GM19035 (cell line): ENCODE measurements at regions not wholly inside any gene's neighbourhood (a gene's known extent, or its start where the extent isn't known, plus 50 kb on each side); places are given as distances from the start of the nearest gene placed in this dataset.
A peak's percentile ranks its signal among the peaks of the same experiment; 100 is the strongest.

Experiments used
- ATAC-seq: cut with Tn5 transposase; IDR thresholded peaks from one replicate; pipeline ENCODE4 v1.9.1; 2021; ENCODE audit not compliant: unreplicated experiment

DNA sequence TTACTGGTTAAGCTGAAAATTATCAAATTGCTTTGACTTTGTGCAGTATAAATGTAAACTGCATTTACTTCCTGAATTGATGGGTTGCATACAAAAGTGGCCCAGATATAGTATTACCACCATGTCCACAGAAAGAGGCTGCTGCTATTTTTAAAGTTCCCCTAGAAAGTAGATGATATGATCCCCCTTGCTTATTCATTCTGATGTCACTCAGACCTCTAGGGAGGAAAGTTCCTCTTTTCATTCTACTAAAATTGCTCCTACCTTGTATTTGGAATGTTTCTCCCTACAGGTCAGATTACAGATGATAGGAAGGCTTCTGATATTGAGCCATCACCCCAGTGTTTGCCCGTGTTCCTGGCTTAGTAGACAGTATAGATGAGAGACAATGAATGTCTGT lies 247.6 kb upstream of the TNP1 start:
- no peak for ATAC-seq

DNA sequence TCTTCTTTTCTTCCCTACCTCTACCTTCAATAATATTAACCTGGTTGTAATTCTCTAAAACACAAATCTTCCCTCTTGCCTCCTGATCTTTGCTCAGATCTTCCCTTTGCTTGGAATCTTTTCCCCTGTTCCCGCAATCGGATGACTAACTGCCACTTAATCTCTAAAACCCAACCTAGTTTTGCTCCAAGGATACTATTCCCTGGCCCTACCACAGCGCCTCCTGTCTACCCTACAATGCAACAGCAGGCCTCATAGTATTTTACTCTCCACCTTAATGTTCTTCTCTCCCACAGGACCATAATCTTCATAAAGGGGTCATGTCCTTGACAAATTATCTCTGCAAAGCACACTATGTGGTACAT lies 246.8 kb upstream of the TNP1 start:
- no peak for ATAC-seq

DNA sequence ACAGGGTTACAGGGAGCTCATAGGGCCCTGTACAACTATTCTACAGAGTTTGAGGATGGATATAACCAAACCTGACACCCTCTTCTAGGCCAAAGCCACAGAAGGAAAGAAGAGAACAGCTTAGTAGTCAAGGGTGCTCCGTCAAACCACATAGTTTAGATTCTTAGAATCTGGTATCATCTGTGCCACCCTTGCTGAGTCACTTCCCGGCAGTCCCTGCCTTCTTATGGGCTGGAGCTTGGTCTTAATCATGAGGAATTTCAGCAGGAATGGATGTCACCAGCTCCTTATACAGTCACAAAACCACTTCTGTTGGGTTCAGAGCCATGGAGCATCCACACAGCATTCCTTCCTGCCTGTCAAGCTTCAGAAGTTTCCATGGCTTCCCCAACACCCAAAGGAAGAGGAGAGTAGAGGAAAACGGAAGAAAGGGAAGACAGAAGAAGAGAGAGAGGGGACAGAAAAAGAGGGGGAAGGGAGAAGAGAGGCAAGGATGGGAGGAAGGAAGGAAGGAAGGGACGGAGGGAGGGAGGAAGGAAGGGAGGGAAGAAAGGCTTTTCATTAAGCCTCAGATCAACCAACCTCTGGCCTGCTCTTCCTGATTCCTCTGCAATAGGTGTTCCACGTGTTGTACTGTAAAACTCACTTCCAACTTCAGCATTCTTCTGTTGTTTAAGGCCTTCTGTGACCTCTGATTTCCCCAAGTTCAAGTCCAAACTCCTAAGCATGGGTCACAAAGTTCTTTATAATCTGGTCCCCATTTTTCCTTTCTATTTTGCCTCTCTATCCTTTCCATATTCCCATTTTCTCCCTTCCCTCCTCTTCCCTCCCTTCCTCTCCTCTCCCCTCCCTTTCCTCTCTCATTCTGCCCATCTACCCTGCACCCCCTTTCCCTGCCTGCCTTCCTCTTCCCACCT lies 246.1 kb upstream of the TNP1 start:
- no peak for ATAC-seq

DNA sequence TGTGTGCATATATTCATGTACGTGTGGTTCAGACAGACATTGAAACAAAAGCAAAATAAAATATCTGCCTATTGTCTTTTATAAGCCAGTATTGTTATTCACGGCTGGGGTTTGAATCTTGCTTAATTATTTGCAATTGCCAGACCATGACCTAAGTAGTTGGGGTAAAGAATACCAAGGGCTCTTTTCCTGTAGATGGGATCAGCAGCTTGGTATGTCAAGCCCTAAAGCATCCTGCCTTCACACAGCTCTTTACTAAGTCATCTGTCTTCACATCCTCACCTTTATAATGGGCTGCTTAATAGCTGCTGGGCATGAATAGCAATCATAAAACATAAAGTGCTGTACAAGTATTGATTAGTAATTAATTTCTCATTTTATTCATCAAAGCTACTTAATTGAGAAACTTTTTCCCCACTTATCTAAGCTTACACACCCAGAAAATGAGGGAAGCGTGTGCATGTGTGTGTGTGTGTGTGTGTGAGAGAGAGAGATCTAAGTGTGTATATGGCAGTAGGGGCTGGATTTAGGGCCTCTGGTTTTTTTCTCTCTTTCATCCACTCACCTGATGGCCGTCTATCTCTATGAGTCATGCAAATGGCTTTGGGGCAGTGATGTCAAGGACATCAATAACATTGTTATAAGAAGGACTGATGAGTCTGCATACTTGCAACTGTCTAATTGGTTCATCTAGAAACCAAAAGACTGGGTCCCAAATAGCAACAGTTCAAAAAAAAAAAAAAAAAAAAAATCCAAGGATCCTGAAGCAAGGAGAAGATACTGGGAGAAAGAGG lies 244.1 kb upstream of the TNP1 start:
- no peak for ATAC-seq

DNA sequence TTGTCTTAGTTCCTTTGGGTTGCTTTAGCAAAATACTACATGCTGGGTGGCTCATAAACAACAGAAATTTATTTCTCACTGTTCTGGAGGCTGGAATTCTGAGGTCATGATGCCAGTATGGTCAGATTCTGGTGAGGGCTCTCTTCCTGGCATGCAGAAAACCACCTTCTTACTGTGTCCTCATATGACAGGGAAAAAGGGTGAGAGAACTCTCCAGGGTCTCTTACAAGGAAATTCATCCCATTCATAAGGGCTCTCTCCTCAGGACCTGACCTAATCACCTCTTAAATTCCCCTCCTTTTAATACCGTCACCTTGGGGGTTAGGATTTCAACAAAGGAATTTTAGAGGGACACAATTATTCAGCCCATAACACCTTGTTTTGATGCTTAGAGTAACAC lies 243.1 kb upstream of the TNP1 start:
- ATAC-seq, result no peak

DNA sequence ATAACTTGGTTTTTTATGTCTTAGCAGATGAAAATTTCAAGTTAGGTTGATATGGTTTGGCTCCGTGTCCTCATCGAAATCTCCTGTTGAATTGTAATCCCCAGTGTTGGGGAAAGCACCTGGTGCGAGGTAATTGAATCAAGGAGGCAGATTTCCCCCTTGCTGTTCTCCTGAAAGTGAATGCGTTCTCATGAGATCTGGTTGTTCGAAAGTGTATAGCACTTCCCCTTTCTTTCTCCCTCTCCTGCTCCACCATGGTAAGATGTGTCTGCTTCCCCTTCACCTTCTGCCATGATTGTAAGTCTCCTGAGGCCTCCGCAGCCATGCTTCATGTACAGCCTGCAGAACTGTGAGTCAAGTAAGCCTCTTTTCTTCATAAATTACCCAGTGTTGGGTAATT lies 242.1 kb upstream of the TNP1 start:
- no peak for ATAC-seq

DNA sequence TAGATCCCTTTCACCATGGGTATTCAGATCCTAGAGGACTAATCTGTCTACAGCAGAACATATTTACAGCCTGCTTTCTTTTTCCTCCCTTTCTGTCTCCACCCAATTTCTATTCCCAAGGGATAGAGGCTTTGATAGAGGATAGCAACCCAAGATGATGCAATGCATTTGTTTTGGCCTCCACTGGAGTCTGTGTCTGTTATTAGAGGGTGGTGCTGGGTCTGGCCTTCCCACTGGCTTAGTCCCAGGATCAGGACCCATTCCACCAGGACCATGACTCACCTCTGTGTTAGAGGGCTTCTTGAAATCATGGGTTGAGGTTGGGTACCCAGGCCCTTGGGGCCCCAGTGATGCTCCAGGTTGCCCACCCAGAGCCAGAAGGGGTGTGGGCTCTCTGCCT lies 239.7 kb upstream of the TNP1 start:
- ATAC-seq, result no peak

DNA sequence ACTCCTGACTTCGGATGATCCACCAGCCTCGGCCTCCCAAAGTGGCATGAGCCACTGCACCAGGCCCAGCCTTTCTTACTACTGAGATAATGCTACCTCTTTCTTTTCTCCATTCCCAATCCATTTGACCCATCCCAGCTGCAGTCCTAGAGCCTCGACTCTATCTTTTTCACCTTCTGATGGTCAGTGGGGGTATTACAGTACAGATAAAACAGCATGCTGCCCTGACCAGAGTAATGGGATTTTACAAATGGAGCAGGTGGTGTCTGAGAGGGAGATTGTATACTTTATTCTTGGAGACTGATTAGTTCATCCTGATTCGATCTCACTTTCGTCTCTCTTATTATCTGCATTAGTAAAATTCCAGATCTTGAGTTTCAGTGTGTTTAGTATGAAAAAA lies 238.6 kb upstream of the TNP1 start:
- no peak for ATAC-seq

DNA sequence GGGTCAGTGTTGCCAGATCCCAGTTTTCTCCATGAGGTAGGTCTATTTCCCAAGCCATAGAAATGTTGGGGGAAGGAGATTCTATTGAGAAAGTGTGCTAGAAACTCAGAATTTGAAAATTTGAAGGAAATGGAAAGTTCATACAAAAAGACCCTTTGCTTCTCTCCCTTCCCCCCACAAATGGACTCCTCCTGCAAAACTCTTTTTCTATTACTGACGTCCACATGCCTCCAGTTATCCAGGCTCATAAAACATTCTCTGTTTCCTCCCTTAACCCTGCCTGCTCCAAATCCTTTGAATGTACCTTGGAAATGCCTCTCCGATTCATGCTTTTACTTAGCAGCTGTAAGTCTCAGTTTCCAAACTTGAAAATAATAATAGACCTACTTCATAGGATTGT lies 237.5 kb upstream of the TNP1 start:
- no peak for ATAC-seq

DNA sequence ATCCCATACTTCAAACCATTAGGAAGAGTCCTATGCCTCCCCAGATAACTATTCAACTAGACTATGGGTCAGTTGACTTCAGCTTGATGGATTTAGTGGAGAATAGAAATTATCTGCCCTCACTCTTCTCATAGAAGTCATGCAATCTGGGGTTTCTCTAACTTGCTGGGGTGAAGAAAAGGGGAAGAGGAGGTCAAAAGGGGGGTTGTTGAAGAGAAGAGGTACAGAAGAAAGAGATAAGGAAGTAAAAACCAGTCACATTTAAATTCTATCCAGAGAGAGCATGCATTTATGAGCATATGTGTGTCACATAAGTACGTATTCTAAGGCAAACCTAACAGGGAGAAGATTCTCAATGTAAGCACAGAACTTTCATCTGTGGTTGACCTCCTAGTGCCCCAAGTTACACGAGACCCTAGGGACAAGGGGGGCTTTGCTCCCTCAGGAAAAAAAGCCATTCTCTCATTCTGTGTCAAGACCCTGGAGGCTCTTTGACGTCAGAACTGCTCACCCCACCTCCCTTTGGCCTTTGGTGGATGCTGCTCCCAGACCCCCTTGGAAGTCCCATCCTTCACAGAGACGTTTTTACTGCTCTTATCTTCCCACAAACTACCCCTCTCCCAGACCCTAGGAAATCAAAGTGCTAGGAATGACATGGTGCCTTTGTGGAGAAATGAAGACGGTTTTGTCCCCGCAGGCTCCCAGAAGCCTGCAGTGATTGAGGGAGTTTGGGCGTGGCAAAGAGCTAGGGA lies 236.8 kb upstream of the TNP1 start:
- ATAC-seq, result no peak

DNA sequence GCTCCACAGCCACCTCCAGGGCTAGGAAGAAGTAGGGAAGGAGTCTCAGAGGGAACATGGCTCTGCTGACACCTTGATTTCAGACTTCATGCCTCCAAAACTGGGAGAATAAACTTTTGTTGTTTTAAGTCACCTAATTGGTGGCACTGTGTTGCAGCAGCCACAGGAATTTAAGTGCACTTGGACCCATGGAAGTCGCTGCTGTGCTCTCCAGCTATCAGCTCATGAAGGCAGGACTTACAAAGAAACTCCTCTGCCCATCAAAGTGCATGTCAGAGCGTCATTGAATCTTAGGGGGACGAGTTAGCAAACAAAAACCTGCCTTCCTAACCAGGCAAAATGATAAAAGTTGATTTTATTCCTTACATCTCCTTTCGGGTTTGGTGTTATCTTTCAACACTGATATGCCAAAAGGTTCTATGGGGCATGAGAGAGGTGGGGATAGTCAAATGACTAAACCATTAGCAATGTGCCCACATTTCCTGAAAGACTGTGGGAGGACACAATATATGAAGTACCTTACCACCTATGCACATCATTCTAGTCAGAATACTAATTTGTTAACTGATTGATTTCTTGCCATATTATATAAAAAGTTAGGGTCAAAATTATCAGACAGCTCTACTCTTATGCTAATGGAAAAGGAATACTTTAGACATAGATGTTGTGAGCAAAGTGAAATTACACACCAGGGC lies 235.8 kb upstream of the TNP1 start:
- no peak for ATAC-seq

DNA sequence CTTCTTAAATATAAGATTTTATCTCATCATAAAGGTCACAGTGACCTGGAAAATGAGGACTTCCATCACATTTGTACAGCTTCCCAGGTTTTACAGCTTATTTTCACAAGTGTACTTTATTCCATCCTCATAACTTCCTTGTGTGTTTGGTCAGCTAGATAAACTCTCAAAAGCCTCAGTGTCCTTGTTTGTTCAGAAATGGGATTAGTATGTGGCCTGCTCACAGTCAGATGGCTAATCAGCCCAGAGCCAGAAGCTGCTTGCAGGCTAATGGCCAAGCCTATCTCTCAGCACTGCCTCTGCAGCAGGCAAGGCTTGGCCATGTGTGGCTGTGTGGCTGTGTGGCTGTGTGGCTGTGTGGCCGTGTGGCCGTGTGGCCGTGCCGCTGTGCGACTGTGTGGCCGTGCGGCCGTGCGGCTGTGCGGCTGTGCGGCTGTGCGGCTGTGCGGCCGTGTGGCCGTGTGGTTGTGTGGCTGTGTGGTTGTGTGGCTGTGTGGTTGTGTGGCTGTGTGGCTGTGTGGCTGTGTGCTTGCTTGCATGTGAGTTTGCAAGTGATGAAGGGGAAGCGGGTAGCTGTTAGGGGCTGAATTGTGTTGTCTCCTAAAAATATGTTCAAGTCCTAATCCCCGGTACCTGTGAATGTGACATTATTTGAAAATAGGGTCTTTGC lies 233.0 kb upstream of the TNP1 start:
- no peak for ATAC-seq

DNA sequence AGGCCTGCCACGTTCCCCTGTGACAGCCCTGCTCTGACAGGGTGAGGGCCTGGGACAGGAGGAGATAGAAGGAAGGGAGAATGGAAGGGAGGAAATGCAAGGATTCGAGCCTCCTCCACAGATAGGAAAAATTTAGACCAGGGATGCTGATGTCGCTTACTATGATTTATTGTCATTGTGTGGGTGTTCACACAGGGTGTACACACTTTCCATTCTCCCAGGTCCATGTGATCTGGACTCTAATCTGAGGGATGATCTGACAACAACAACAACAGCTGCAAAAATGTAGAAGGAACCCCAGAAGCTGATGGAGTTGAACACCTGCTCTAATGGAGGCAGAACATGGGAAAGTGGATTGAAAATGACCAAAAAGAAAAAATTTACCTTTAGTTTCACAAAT lies 231.7 kb upstream of the TNP1 start:
- no peak for ATAC-seq

DNA sequence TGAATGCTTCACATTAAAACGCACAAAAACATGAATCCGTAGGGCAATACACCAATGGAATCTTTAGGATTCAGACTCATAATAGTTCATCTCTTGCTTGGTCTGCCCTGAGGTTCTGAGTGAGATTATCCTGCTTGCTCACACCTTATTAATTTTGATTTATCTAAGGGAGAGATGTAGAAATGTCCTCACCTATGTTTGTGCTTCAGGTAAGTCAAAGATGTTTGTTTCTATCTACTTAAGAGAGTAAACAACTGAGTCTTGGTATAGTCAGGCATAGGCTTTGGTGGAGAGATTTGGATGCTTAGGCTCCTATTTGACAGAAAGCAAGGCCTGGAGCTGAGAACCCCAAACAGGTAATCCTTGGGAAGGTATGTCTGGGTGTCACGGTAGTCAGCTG lies 231.0 kb upstream of the TNP1 start:
- ATAC-seq, result no peak

DNA sequence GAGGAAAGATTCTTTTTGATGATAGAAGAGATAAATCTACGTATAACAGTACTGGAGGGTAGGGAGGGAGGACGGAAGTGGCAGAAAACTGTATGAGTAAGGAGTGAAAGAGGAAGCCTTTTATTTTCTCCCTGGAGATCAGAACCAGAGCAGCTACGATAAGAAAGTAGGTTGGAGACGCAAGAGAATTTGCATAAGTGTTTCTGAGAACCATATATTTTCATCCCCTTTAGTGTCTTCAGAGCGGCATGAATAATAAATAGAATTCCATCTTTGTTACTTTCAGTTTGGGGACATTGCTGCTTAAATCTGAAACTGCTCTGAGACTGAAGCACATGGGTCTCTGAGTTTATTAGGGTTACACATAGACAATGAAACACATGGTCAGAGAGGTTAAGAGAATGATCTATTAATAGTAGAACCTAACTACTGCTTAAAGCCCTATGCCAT lies 230.2 kb upstream of the TNP1 start:
- peak; percentile 84 for ATAC-seq

DNA sequence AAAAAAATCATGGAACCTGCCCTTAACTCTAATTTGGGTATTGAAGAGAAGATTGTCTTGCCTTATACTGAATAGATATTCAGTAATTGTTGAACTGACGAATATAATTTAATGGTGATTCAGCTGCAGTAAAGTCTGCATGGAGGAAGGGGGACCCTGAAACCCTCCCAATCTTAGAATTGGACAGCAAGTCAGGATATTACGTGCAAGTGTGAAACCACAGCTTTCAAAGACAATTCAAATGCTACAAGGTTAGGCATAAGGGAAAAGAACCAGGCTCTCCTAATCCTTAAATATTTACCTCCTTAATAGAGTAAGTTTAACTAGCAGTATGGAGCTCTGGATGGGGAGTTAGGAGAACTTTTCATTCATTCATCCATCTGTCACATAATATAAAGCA lies 226.9 kb upstream of the TNP1 start:
- ATAC-seq, result no peak

DNA sequence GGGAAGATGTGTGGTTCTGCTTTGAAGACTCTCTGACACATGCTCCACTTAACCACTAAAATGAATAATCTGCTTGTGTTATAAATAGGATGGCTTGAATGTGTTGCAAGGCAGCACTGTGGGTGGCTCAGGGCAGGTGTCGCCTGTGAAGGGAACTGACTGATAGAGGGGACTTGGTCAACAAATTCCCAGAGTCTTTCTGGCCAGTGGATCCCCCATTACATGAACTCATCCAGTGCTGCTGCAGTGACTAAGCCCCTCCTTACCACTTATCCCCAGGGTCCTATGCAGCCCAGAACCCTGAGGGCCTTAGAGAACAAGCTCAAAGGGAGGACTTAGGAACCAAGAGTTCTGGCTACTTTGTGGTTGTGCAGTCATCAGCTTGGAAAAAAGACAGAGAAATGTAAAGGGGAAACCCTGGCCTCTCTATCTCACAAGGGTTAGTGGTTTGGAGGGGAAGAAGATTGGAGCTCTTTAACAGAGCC lies 226.2 kb upstream of the TNP1 start:
- peak; percentile 38 for ATAC-seq

DNA sequence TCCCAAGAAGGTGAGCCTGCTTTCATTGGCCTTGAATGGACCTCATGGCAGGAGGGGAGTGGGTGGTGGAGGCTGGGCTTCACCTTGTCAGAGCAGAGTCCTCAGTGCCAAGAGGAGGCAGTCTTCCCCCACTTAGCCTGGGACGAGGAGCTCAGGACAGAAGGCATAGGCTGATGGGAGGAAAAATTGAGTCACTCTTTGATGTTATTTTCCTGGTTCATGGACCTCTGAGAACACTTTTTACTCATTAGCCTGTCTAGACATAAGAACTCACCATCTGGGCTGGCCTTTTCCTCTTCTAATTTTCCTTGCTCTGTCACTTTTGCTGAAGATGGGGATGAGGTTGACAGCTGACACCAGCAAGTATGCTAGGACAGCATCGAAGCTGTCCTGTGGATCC lies 225.7 kb upstream of the TNP1 start:
- no peak for ATAC-seq

DNA sequence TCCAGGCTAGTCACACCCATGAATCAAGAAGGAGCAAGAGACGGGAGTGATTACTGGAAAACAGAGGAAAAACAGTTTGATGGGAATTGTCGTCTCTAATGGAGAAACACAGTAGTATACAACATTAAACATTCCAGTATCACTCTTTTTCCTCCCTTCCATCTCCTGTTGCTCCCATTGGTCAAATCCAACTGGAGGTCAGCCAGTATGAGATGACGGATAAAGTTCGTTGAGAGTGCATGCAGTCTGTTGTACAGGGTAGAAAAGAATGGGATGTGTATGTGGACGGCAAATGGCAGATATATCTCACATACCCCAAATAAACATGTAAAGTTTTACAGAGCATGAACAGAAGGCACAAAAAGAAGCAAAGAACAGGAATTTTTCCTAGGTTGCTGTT lies 221.9 kb upstream of the TNP1 start:
- no peak for ATAC-seq

DNA sequence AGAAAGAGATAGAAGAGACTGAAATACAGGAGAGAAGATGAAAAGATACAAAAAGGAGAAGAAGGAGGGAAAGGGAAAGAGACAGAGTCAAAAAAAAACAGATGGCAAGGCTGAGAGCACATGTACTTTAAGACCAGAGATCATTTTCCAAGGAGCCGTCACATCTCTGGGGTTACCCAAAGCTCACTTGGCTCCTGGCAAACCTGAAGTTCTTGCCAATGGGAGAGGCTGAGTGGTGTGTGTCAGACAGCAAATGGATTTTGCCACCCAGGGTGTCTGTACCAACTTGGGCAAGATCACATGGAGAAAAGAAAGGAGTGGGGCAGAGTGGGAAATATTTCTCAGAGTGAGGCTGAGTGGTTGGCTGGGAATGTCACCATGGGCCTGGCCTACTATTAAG lies 219.3 kb upstream of the TNP1 start:
- ATAC-seq, result no peak
